Skeletal muscle cell (primary cell): ENCODE measurements at regions not wholly inside any gene's neighbourhood (a gene's known extent, or its start where the extent isn't known, plus 50 kb on each side); places are given as distances from the start of the nearest gene placed in this dataset.
"Not testable (repeated sequence)": the region's sequence is repeated elsewhere in the genome, so short reads cannot be mapped to it uniquely, and the experiment has no call there.

Experiments used
- DNase-seq: peaks from one replicate; pipeline ENCODE4 v3.0.0-alpha.2; 2010; ENCODE audit warnings: low read depth
- H3K4me3 ChIP-seq: 2 replicates; pipeline ENCODE4 v1.5.1; 2011; ENCODE audit warnings: low read depth, mild to moderate bottlenecking, control low read depth, low read length, moderate library complexity

DNA sequence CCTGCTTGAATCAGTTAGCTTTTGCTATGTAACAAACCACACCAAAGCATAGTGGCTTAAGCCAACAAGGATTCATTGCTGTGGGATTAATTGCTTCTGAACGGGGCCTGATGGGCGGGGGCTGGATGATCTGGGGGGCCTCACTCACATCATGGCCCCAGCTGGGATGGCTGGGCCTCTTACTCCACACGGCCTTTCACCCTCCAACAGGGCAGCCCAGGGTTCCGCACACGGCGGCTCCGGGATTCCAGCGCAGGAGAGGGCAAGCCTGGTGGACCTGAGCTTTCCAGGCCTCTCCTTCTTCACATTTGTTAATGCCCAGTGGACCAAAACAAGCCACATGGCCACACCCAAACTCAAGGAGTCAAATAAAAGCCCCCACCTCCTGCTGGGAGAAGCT is 86.3 kb upstream of the PHLPP1 start:
- no peak overlapping the region for H3K4me3 ChIP-seq
- no peak for DNase-seq

DNA sequence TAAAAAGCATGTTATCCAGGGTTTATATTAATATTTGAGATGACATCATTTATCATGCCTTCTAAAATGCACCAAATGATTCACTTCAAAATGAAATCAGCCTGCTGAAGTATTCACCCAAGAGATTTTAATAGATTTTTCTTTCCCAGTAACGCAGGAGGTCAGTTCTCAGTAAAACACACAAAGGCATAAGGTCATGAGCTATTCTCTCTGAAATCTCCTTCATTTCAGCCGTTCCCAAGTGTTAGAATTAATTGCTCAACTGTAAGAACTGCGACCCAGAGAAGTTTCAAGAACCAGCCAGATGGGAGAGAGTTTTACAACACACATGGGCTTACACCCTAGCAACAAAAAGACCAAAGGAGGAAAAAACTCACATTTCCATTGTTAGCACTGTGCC is 84.2 kb upstream of the PHLPP1 start:
- DNase-seq: no peak
- no peak overlapping the region for H3K4me3 ChIP-seq

DNA sequence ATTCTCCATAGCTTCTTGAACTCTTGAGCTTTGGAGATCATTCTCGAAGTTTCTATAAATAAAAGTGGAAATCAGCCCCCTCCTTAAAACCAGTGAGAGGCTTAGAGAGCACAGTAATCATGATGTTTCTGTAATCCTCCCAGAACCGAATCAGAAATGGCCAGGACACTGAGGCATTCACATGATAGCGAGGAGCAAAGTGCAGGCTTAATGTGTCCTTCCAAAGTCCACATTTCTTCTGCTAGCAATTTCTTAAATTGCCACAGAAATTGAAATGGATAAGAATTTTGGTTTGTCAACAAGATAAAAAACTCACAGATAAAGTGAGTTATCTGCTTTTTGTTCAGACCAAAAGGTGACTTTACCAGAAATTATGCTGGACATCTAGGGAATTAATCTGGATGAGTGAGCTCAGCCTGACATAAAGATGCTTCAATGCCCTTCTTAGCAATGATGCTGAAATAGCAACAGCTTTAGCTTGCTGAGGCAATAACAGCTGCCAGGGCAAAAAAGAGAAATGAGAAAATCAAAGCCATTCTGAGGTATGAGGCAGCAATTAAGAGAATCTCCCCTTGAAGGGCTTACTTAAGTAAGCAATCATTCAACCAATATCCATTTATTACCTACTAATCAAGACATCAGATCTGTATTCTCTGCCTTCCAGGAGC is 82.4 kb upstream of the PHLPP1 start:
- no peak overlapping the region for H3K4me3 ChIP-seq
- no peak for DNase-seq

DNA sequence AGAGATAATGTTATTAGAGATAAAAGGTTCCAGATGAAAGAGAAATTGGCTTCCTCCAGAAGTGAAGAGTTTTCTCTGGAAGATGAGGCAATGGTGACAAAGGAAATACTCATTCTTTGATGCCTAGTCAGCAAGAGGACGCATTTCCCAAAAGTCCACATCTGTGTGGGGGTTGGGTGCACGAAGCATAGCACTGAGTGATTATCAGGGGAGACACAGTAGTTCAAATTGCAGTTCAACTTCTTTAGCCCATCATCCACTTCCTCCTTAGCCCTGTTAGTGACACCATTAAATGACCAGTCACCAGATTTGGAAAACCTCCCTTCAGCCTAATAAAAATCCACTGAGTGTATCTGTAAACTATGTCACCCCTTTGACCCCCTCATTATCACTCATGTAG is 80.9 kb upstream of the PHLPP1 start:
- DNase-seq: no peak
- no peak overlapping the region for H3K4me3 ChIP-seq

DNA sequence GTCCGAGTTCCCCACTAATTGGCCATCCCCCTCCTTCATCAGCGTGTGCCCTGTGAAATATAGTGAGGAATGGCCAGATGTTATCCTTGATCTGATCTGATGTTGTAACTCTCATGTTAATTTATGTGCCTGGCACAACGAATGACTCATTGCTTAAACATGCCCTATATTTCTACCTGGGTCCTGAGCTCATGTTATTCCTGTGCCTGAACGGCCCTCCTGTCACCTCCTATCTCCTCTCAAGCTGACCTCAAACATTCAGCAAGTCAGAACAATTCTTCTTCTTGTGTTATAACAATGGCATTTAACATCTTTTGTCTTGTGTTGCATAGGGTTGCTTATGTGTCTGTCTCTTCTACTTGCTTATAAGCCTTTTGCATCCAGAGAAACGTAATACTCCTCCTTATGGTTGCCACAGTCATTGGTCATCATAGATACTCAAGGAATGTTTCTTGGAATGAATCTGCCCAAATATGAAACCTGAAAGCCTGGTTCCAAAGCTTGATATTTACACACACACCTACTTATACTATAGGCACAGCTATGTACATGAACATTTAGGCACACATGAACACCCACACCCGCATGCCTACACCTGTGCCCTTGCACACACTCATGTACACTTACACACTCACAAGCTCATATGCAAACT is 80.2 kb upstream of the PHLPP1 start:
- no peak for DNase-seq
- H3K4me3 ChIP-seq: no peak overlapping the region

DNA sequence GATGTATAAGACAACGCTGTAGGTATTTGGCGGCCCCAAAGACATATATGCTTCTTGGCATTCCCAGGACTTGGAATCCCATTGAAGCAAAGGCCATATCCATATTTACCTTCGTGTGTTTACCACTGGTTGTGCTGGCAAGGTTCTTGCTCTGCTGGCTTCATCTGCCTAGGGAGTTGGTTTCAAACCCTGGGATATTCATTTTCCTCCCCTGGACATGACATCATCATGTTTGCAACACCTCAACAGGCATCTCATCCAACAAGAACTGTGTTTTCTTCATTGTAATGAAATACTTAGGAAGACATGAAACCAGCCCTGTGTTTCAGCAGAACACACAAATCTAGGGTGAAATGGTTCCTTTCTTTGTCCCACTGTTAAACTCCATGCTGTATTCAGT is 77.9 kb upstream of the PHLPP1 start:
- no peak for DNase-seq

DNA sequence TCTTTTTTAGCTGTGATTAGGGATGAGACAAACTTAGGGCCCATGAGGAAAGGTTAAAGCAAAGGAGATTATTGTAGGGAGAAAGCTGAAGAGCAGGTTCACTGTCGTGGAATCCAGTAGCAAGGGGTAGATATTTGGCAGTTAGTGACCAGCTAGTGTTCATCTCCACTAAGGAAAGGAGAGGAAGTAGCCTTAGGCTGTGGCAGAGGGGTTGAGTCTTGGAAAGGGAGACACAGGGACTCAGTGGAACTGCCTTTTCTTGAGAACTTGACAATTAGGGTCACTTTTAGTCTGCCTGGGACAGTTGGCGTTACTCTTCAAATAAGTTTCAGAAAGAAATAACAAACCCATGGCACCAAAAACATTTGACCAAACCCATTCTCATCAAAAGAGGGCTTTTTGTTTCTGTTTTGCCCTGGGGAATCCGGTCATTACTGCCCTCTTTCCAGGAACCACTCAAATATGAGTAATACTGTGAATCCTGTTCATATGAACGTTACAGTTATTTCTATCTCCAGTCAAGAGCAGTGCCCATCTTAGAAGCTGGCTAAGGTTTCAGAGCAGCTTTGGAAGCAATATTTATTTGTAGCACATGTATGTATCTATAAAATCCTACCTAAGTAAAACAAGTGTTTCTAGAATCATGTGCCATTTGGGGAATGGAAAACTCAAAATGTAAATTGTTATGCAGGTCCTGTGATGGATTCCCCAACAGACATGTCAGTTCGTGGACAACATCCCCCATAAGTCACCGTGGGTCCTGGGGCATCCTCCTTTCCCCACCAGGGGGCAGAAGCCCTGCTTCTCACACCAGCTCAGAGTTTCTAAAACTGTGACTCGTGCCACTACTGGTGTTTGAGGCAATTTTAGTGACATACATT is 77.3 kb upstream of the PHLPP1 start:
- no peak for DNase-seq

More for the DNA sequence above, 77.9 kb upstream of the PHLPP1 start:
- H3K4me3 ChIP-seq: no peak overlapping the region

DNA sequence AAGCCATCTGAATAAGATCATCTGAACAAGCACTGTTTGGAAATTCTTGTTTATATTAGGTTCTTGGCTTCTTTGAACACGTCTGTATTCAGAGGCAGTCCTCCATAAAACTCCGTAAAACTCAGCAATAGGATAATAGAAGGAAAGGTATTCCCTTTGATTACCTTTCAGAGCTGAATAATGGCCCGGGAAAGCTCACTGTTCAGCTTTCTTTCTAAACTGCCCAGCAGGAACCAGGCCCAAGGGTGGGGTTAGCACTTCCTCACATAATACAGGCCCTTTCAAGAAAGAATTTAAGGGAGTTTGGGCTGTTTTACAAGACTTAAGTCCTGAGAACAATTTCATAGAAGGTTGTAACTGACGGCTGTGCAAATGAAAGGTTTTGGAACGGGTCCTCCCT is 72.2 kb upstream of the PHLPP1 start:
- no peak overlapping the region for H3K4me3 ChIP-seq
- DNase-seq: no peak

More for the DNA sequence above, 77.3 kb upstream of the PHLPP1 start:
- H3K4me3 ChIP-seq: no peak overlapping the region

DNA sequence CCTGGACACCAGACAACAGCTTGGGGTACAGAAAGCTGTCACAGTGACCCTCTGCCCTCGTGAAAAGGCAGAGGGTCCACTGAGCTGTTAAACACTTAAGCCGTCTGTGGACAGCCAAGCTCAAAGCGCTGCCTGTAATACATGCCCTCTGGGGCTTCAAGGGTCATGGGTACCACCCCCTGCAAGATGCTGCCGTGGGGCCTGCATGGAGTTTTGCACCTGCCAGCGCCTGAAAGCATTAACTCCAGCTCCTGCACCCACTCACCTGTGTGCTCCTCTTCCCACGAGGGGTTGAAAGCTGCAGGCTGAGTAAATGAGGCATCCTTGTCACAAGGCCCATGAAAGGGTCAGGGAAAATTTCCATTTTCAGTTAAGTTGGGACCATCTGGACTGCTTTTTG is 70.6 kb upstream of the PHLPP1 start:
- no peak for DNase-seq
- no peak overlapping the region for H3K4me3 ChIP-seq

DNA sequence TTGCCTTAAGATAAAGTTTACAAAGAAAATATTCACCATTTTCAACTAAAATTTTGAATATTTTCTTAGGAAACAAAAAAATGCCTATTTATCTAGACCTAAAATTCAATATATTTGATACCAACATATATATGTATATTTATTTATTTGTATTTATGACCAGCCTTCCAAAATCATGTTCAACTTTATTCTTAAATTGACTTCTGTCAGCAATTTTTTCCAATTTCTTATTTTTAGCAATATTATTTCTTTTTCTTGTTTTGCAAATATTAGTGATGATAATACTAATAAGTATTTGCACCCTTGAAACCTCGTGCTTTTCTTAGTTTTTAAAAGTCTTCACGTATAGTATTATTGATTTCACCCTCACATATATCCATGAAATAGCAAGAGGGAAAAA is 68.2 kb upstream of the PHLPP1 start:
- H3K4me3 ChIP-seq: no peak overlapping the region
- DNase-seq: no peak

DNA sequence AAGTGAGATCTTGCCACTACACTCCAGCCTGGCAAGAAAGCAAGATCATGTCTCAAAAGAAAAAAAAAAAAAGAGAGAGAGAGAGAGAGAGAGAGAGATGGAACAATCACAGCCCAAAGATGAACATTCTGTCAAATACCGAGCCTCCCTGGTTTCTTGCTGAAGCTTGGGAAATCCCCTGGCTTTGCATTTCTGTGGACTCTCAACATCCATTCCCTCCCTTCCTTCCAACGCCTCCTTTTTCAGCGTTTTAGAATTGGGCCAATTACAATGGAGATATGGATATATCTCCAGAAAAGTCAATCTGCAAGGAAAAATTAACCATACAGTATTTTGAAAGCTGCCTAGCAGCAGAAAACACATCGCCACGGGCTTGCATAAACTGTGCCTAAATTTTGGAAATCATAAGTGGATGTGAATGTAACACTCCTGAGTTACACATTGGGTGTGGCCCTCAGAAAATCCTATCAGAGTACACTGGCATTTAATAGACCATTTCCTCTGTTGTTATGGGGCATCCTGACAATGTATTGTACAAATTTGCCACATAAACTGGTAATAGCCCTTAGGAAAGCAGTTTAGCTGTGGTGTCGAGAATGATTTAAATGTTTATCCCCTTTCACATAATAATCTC is 67.2 kb upstream of the PHLPP1 start:
- H3K4me3 ChIP-seq: no peak overlapping the region
- DNase-seq: no peak

DNA sequence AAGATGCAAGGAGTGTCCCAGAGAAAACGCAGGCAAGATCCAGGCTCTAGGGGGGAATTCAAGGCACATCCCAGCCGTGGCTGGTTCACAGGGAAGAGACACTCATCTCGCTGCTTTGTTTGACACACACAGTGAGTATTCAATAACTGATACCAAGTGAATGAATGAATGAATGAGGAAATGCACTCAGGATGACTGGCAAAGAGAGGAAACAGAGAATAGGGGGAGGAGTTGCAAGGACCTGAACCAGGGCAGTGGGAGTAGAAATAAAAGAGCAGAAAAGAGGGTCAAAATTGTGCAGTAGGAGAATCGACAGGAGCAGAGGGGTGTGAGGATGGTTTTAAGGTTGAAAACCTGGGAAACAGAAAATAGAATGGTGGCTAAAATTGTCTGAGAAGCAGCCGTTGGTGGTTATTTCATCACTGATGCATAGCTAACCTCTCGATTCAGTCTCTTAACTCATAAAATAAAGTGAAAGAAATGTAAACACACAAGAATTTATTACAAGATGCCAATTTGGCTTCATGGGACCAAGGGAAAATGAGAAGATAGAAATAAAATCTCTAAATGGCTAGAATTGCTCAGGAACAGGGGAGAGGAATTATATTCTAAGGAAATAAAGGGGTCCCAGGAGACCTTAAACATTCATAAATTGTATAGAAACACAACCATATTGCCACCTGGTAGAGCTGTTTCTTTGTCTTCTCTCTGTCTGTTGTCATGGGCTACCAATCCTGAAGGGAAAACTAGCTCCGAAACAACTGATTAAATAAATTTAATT is 63.9 kb upstream of the PHLPP1 start:
- DNase-seq: no peak
- no peak overlapping the region for H3K4me3 ChIP-seq

DNA sequence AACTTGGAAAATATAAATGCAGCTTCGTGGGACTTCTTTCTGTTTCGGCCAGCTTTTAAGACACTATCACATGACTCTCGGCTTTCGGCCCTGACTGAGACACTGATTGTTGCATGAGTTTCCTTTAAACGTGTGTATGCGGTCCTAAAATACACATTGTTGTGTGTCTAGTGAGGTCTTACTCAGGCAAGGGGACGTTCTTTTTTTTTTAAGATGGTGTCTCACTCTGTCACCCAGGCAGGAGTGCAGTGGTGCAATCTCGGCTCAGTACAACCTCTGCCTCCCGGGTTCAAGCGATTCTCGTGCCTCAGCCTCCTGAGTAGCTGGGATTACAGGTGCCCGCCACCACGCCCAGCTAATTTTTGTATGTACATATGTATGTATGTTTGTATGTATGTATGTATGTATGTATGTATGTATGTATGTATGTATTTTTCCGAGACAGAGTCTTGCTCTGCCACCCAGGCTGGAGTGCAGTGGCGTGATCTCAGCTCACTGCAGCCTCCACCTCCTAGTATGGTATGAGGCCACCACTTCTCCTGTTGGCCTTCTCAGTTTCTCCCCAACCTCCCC is 63.2 kb upstream of the PHLPP1 start:
- not testable (repeated sequence) for DNase-seq, H3K4me3 ChIP-seq

DNA sequence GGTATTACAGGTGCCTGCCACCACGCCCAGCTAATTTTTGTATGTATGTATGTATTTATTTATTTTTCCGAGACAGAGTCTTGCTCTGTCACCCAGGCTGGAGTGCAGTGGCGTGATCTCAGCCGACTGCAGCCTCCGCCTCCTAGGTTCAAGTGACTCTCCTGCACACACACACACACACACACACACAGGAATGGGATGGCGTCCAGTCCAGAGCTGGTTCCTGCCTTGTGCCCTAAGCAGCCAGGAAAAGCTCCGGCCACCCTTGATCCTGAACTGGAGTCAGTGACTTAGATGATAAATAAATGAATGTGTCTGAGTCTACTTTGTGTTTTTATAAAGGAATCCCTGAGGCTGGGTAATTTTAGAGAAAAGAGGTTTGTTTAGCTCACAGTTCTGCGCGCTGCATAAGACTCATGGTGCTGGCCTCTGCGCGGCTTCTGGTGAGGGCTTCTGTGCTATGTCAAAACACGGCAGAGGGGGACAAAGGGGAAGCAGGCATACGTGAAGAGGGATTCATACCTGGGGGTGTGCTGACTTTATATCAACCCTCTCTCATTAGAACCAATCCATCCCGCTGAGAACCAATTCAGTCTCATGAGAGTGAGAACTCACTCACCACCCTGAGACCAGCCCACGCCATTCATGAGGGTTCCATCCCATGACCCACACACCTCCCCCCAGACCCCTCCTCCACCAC is 59.7 kb upstream of the PHLPP1 start:
- H3K4me3 ChIP-seq: no peak overlapping the region
- DNase-seq: no peak

DNA sequence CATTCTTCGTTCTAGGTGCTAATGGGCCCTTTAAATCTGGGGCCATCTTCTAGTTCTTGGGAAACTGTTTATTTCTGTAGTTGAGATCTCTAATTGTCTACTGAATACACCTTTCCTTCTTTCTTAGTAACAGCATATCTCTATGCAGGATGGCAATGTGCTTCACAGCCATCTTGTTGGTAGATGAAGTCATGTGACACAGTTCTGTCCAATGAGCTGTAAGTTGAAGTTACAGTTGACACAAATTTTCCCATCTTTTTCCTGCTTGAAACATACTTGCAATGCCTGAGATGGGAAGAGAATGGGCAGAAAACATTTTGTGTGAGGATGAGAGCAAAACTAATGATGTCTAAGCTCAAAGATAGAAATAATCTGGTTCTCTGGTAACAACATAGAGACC is 57.3 kb upstream of the PHLPP1 start:
- no peak for DNase-seq

DNA sequence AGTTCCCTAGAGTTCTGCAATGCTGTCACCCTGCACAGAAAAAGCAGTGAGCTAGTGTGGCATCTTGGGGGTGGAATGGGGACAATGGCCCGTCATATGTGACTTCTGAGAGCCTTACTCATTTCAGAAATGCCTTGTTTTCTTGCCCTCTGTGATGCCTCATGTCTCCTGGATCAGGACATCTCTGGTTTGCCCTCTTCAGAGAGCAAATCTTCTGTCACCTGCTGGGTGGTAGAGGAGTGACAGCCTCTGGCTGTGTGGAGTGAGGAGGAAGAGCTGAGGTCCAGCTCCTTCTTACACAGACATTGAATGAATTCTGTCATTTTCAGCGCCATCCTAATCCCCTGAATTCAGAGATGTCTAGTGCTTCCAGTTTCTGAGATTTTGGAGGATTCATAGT is 55.6 kb upstream of the PHLPP1 start:
- H3K4me3 ChIP-seq: no peak overlapping the region

More for the DNA sequence above, 57.3 kb upstream of the PHLPP1 start:
- H3K4me3 ChIP-seq: no peak overlapping the region

DNA sequence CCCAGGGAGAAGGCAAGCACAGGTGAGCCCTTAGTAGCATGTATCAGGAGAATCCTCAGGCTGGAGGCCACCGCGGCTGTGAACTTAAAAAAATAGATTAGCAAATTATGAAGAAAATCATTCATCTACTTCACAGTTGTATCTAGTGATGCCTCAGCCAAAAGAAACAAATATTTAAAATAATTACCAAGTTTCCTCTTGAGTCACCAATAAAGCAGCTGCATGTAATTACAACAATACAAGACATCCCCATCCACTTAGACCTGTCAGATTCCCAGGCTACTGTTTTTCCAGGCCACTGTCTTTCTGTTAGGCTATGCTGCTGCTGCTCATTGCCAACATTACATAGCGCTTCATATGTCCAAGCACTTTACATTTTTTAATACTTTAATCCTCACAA is 54.6 kb upstream of the PHLPP1 start:
- DNase-seq: no peak
- no peak overlapping the region for H3K4me3 ChIP-seq

More for the DNA sequence above, 55.6 kb upstream of the PHLPP1 start:
- DNase-seq: no peak

DNA sequence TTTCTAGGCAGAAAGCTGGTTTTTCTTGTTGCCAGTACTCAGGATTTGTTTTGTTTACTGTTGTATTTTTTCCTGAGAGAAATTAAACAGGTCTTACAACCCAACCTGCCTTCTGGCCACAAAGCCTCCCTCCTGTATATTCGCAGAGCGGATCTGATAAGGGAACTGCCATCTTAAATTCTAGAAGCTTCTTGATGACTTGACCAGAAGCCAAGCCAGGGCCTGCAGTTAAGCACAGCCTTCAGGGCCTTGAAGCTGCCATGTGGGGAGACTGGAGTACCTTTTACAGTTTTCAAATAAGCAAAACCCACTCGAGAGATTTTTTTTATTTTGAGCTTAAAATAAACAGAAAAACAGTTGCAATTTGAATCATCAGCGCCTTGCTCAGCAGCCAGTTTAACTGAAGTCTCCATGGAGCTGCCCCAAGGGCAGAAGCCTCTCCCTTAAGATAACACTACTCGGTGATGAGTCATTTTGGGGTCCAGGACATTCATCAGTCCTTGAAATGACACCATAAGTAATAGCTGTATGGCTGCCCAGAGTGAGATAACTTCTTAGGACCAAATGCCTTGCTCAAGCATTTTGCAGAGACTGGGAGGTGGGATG is 51.5 kb upstream of the PHLPP1 start:
- no peak overlapping the region for H3K4me3 ChIP-seq
- DNase-seq: peak; percentile 25
